Embryonic facial prominence (tissue), 1 donor: ENCODE measurements at regions not wholly inside any gene's neighbourhood (a gene's known extent, or its start where the extent isn't known, plus 50 kb on each side); places are given as distances from the start of the nearest gene placed in this dataset.

ENCODE experiments used
- DNase-seq: peaks from one replicate; pipeline ENCODE4 v3.0.0-alpha.2; 2016; ENCODE audit errors: extremely low spot score

GRCh38 chr5:10849278-10849677 is 88.2 kb upstream of the DAP start:
- no peak for DNase-seq

GRCh38 chr5:10844016-10844415 is 83.0 kb upstream of the DAP start:
- no peak for DNase-seq

GRCh38 chr5:10842823-10843222 is 81.8 kb upstream of the DAP start:
- DNase-seq: no peak

GRCh38 chr5:10839916-10840599 is 79.0 kb upstream of the DAP start:
- DNase-seq: no peak

GRCh38 chr5:10839118-10839517 is 78.1 kb upstream of the DAP start:
- DNase-seq: no peak

GRCh38 chr5:10838038-10838437 is 77.0 kb upstream of the DAP start:
- no peak for DNase-seq

- no peak for DNase-seq
Observed at GRCh38 chr5:10836986-10837385, 76.0 kb upstream of the DAP start.

- DNase-seq: no peak
Observed at GRCh38 chr5:10834695-10835094, 73.7 kb upstream of the DAP start.

GRCh38 chr5:10832987-10833386 is 72.0 kb upstream of the DAP start:
- DNase-seq: no peak

GRCh38 chr5:10832421-10832820 is 71.4 kb upstream of the DAP start:
- no peak for DNase-seq

GRCh38 chr5:10831419-10831818 is 70.4 kb upstream of the DAP start:
- no peak for DNase-seq

- no peak for DNase-seq
Observed at GRCh38 chr5:10828241-10828640, 67.2 kb upstream of the DAP start.

GRCh38 chr5:10827571-10827970 is 66.5 kb upstream of the DAP start:
- no peak for DNase-seq

GRCh38 chr5:10826971-10827370 is 65.9 kb upstream of the DAP start:
- no peak for DNase-seq

GRCh38 chr5:10825897-10826644 is 65.0 kb upstream of the DAP start:
- no peak for DNase-seq

- DNase-seq: no peak
Observed at GRCh38 chr5:10812218-10812617, 51.2 kb upstream of the DAP start.
